ENCODE measurements at regions not wholly inside any gene's neighbourhood (a gene's known extent, or its start where the extent isn't known, plus 50 kb on each side); places are given as distances from the start of the nearest gene placed in this dataset.

- H3K36me3 ChIP-seq, result no peaks in the 10 kb centered on the region
- TF ChIP-seq CTCF (IDR thresholded peaks at IDR 0.05), result no peak
- H3K4me1 ChIP-seq, result no peaks in the 10 kb centered on the region
- intact Hi-C loops (cut with DNase I), result no loop called here
- no peaks in the 10 kb centered on the region for H3K27me3 ChIP-seq
- H3K4me3 ChIP-seq, result no peak overlapping the region
- no peak overlapping the region for H3K27ac ChIP-seq
- no peak for DNase-seq (ENCODE audit: low spot score in 2 of 2)
- no peaks in the 10 kb centered on the region for H3K9me3 ChIP-seq
Observed at GRCh38 chr18:73986711-73987110, 160.9 kb downstream of the FBXO15 start.

GRCh38 chr18:73985855-73986625, 161.6 kb downstream of the FBXO15 start:
- no peak for DNase-seq (ENCODE audit: low spot score in 2 of 2)
- no peaks in the 10 kb centered on the region for H3K27me3 ChIP-seq
- intact Hi-C loops (cut with DNase I), result no loop called here
- H3K4me3 ChIP-seq, result no peak overlapping the region
- no peak for TF ChIP-seq CTCF (IDR thresholded peaks at IDR 0.05)
- no peaks in the 10 kb centered on the region for H3K36me3 ChIP-seq
- no peaks in the 10 kb centered on the region for H3K4me1 ChIP-seq
- no peak overlapping the region for H3K27ac ChIP-seq
- H3K9me3 ChIP-seq, result no peaks in the 10 kb centered on the region

GRCh38 chr18:73983970-73984369, 163.7 kb downstream of the FBXO15 start:
- Histone ChIP-seq H3K27ac (no peak overlapping the region), H3K36me3 (no peaks in the 10 kb centered on the region), H3K4me1 (no peaks in the 10 kb centered on the region), H3K27me3 (no peaks in the 10 kb centered on the region), H3K4me3 (no peak overlapping the region), H3K9me3 (no peaks in the 10 kb centered on the region)
- TF ChIP-seq CTCF (IDR thresholded peaks at IDR 0.05), result no peak
- DNase-seq (ENCODE audit: low spot score in 2 of 2), result no peak
- intact Hi-C loops (cut with DNase I), result no loop called here

GRCh38 chr18:73983496-73983895, 164.1 kb downstream of the FBXO15 start:
- Histone ChIP-seq H3K4me1 (no peaks in the 10 kb centered on the region), H3K4me3 (no peak overlapping the region), H3K27ac (no peak overlapping the region), H3K27me3 (no peaks in the 10 kb centered on the region), H3K9me3 (no peaks in the 10 kb centered on the region), H3K36me3 (no peaks in the 10 kb centered on the region)
- DNase-seq (ENCODE audit: low spot score in 2 of 2), result no peak
- intact Hi-C loops (cut with DNase I), result no loop called here
- no peak for TF ChIP-seq CTCF (IDR thresholded peaks at IDR 0.05)

- intact Hi-C loops (cut with DNase I), result no loop called here
- DNase-seq (ENCODE audit: low spot score in 2 of 2), result no peak
- H3K4me1 ChIP-seq, result no peaks in the 10 kb centered on the region
- no peak overlapping the region for H3K4me3 ChIP-seq
- H3K9me3 ChIP-seq, result no peaks in the 10 kb centered on the region
- TF ChIP-seq CTCF (IDR thresholded peaks at IDR 0.05), result no peak
- H3K27ac ChIP-seq, result no peak overlapping the region
- H3K27me3 ChIP-seq, result no peaks in the 10 kb centered on the region
- no peaks in the 10 kb centered on the region for H3K36me3 ChIP-seq
Observed at GRCh38 chr18:73981796-73982195, 165.8 kb downstream of the FBXO15 start.

Measured in ascending aorta (tissue), 2 donors.